Lung (tissue), 11 donors: ENCODE measurements at regions not wholly inside any gene's neighbourhood (a gene's known extent, or its start where the extent isn't known, plus 50 kb on each side); places are given as distances from the start of the nearest gene placed in this dataset.
A peak's percentile ranks its signal among the peaks of the same experiment; 100 is the strongest.

Experiments
- ATAC-seq: fragments of 200-7000 bp; cut with Tn5 transposase; one replicate; pipeline ENCODE4 v1.9.1; 2020; ENCODE audit warnings: moderate number of reproducible peaks; ENCODE audit not compliant: insufficient read depth, low FRiP score
- DNase-seq, 3 donors: peaks; one replicate each; pipeline ENCODE4 v3.0.0-alpha.2; 2013 to 2017
- H3K27ac ChIP-seq, 2 donors: one replicate each; pipeline ENCODE4 v1.5.1; 2013; ENCODE audit warnings: mild to moderate bottlenecking in 2 of 2, moderate library complexity in 2 of 2, control low read depth in 1 of 2, inconsistent platforms in 1 of 2, low read depth in 1 of 2, low read length in 1 of 2
- H3K27me3 ChIP-seq, 3 donors: one replicate each; pipeline ENCODE4 v1.5.1; 2013; ENCODE audit warnings: low read length in 2 of 3; ENCODE audit not compliant: control insufficient read depth in 3 of 3, insufficient read depth in 3 of 3
- H3K36me3 ChIP-seq, 4 donors: one replicate each; pipeline ENCODE4 v1.5.1; 2013; ENCODE audit warnings: low read length in 4 of 4, mild to moderate bottlenecking in 1 of 4, moderate library complexity in 1 of 4; ENCODE audit not compliant: control insufficient read depth in 4 of 4, insufficient read depth in 4 of 4
- H3K4me1 ChIP-seq, 5 donors: one replicate each; pipeline ENCODE4 v1.5.1; 2013; ENCODE audit warnings: low read length in 5 of 5, mild to moderate bottlenecking in 2 of 5, moderate library complexity in 1 of 5; ENCODE audit not compliant: control insufficient read depth in 5 of 5, insufficient read depth in 5 of 5
- H3K4me3 ChIP-seq: one replicate; pipeline ENCODE4 v1.5.1; 2013; ENCODE audit warnings: mild to moderate bottlenecking, control low read depth, moderate library complexity
- H3K9ac ChIP-seq, 2 donors: one replicate each; pipeline ENCODE4 v1.5.1; 2013; ENCODE audit warnings: low read length in 2 of 2, control low read depth in 1 of 2; ENCODE audit not compliant: insufficient read depth in 1 of 2
- H3K9me3 ChIP-seq, 4 donors: one replicate each; pipeline ENCODE4 v1.5.1; 2013; ENCODE audit warnings: low read length in 3 of 4, mild to moderate bottlenecking in 1 of 4, moderate library complexity in 1 of 4; ENCODE audit not compliant: control insufficient read depth in 4 of 4, insufficient read depth in 3 of 4
- CTCF ChIP-seq: IDR thresholded peaks from 2 replicates; pipeline ENCODE4 v1.5.1; 2012; ENCODE audit warnings: mild to moderate bottlenecking; ENCODE audit errors: control extremely low read depth, extremely low read depth
- WGBS, 2 donors: extraction: QIAGEN DNeasy Blood & Tissue Kit; methylation state at CpG; one replicate each; pipeline ENCODE4 v1.1.7; 2013; 5-methylcytosine and 5-hydroxymethylcytosine counted together
- donor health status: control.
- donor health status: control.
- donor health status: Bipolar disorder and iron deficiency.
- donor health status: healthy.
- donor health status: DM: yes; HTN: yes; CAD: no.

- Histone ChIP-seq H3K36me3 (no peaks in the 10 kb centered on the region), H3K27me3 (no peaks in the 10 kb centered on the region), H3K4me1 (peaks cover 0 to 17% (median 0%) of the 10 kb centered on the region in 5 donors), H3K9ac (no peak overlapping the region), H3K27ac (no peak overlapping the region), H3K4me3 (no peak overlapping the region), H3K9me3 (no peaks in the 10 kb centered on the region)
- 44 to 68% methylated on average over 1 of the region's 1 CpG for WGBS, 2 donors
- ATAC-seq (no peak), DNase-seq (no peak)
- TF ChIP-seq CTCF = no peak
These were observed 376.6 kb downstream of the PDGFC start for GRCh38 chr4:156595041-156595440.

- H3K4me1 ChIP-seq = peaks cover 0 to 17% (median 0%) of the 10 kb centered on the region in 5 donors
- no peak overlapping the region for H3K9ac ChIP-seq
- DNase-seq (peak in 2 of 3 donors; percentile 29 to 30), ATAC-seq (no peak)
- no peaks in the 10 kb centered on the region for H3K9me3 ChIP-seq
- H3K27ac ChIP-seq = no peak overlapping the region
- no peaks in the 10 kb centered on the region for H3K27me3 ChIP-seq
- no peaks in the 10 kb centered on the region for H3K36me3 ChIP-seq
- TF ChIP-seq CTCF = no peak
- H3K4me3 ChIP-seq = no peak overlapping the region
- whole genome bisulfite sequencing, 2 donors = 25 to 28% methylated on average over 3 of the region's 3 CpGs
These were observed 377.0 kb downstream of the PDGFC start for GRCh38 chr4:156594624-156595023.

- ATAC-seq (no peak), DNase-seq (peak in 1 of 3 donors; percentile 26)
- no peaks in the 10 kb centered on the region for H3K36me3 ChIP-seq
- H3K27ac ChIP-seq = no peak overlapping the region
- TF ChIP-seq CTCF = no peak
- peaks cover 0 to 12% (median 0%) of the 10 kb centered on the region in 5 donors for H3K4me1 ChIP-seq
- no peak overlapping the region for H3K4me3 ChIP-seq
- H3K27me3 ChIP-seq = no peaks in the 10 kb centered on the region
- H3K9ac ChIP-seq = no peak overlapping the region
- H3K9me3 ChIP-seq = no peaks in the 10 kb centered on the region
These were observed 378.1 kb downstream of the PDGFC start for GRCh38 chr4:156593464-156593863.

- TF ChIP-seq CTCF = no peak
- ATAC-seq (no peak), DNase-seq (no peak)
- Histone ChIP-seq H3K9ac (no peak overlapping the region), H3K27me3 (no peaks in the 10 kb centered on the region), H3K9me3 (no peaks in the 10 kb centered on the region), H3K36me3 (no peaks in the 10 kb centered on the region), H3K4me1 (peaks cover 0 to 4% (median 0%) of the 10 kb centered on the region in 5 donors), H3K4me3 (no peak overlapping the region), H3K27ac (no peak overlapping the region)
- WGBS, 2 donors = 88 to 91% methylated on average over 3 of the region's 3 CpGs
These were observed 379.9 kb downstream of the PDGFC start for GRCh38 chr4:156591679-156592078.
